ENCODE measurements at regions not wholly inside any gene's neighbourhood (a gene's known extent, or its start where the extent isn't known, plus 50 kb on each side); places are given as distances from the start of the nearest gene placed in this dataset.
"Not testable (repeated sequence)": the region's sequence is repeated elsewhere in the genome, so short reads cannot be mapped to it uniquely, and the experiment has no call there.

- Histone ChIP-seq H3K36me3 (ENCODE audit: low read depth) (no peaks in the 10 kb centered on the region), H3K9me3 (ENCODE audit: severe bottlenecking) (no peaks in the 10 kb centered on the region), H3K4me3 (ENCODE audit: severe bottlenecking) (no peak overlapping the region), H3K27ac (ENCODE audit: poor library complexity, severe bottlenecking) (no peak overlapping the region), H3K4me1 (ENCODE audit: insufficient read depth, poor library complexity, severe bottlenecking) (no peaks in the 10 kb centered on the region), H3K27me3 (ENCODE audit: insufficient read depth, poor library complexity, severe bottlenecking) (peaks cover 26% of the 10 kb centered on the region)
- no peak for ATAC-seq (ENCODE audit: low read depth)
- DNase-seq (ENCODE audit: low spot score) = no peak
- no peak for TF ChIP-seq CTCF (IDR thresholded peaks at IDR 0.05; ENCODE audit: poor library complexity, severe bottlenecking)
Measured at GRCh38 chr1:157218671-157219070, 80.5 kb upstream of the ETV3 start.

GRCh38 chr1:157217486-157217885, 79.3 kb upstream of the ETV3 start:
- Histone ChIP-seq H3K27ac (ENCODE audit: poor library complexity, severe bottlenecking) (no peak overlapping the region), H3K27me3 (ENCODE audit: insufficient read depth, poor library complexity, severe bottlenecking) (peaks cover 17% of the 10 kb centered on the region), H3K36me3 (ENCODE audit: low read depth) (no peaks in the 10 kb centered on the region), H3K9me3 (ENCODE audit: severe bottlenecking) (no peaks in the 10 kb centered on the region), H3K4me3 (ENCODE audit: severe bottlenecking) (no peak overlapping the region), H3K4me1 (ENCODE audit: insufficient read depth, poor library complexity, severe bottlenecking) (no peaks in the 10 kb centered on the region)
- DNase-seq (ENCODE audit: low spot score) (no peak), ATAC-seq (ENCODE audit: low read depth) (no peak)
- TF ChIP-seq CTCF (IDR thresholded peaks at IDR 0.05; ENCODE audit: poor library complexity, severe bottlenecking) = no peak

GRCh38 chr1:157213836-157214235, 75.6 kb upstream of the ETV3 start:
- H3K36me3 ChIP-seq (ENCODE audit: low read depth) = no peaks in the 10 kb centered on the region
- ATAC-seq (ENCODE audit: low read depth) (no peak), DNase-seq (ENCODE audit: low spot score) (no peak)
- no peak overlapping the region for H3K27ac ChIP-seq (ENCODE audit: poor library complexity, severe bottlenecking)
- H3K9me3 ChIP-seq (ENCODE audit: severe bottlenecking) = no peaks in the 10 kb centered on the region
- no peak for TF ChIP-seq CTCF (IDR thresholded peaks at IDR 0.05; ENCODE audit: poor library complexity, severe bottlenecking)
- H3K4me1 ChIP-seq (ENCODE audit: insufficient read depth, poor library complexity, severe bottlenecking) = no peaks in the 10 kb centered on the region
- H3K4me3 ChIP-seq (ENCODE audit: severe bottlenecking) = no peak overlapping the region
- peaks cover 19% of the 10 kb centered on the region for H3K27me3 ChIP-seq (ENCODE audit: insufficient read depth, poor library complexity, severe bottlenecking)

GRCh38 chr1:157209514-157209913, 71.3 kb upstream of the ETV3 start:
- Histone ChIP-seq H3K27me3 (ENCODE audit: insufficient read depth, poor library complexity, severe bottlenecking) (peaks cover 13% of the 10 kb centered on the region), H3K4me3 (ENCODE audit: severe bottlenecking) (no peak overlapping the region), H3K27ac (ENCODE audit: poor library complexity, severe bottlenecking) (no peak overlapping the region), H3K9me3 (ENCODE audit: severe bottlenecking) (no peaks in the 10 kb centered on the region), H3K4me1 (ENCODE audit: insufficient read depth, poor library complexity, severe bottlenecking) (no peaks in the 10 kb centered on the region), H3K36me3 (ENCODE audit: low read depth) (no peaks in the 10 kb centered on the region)
- no peak for ATAC-seq (ENCODE audit: low read depth)
- no peak for TF ChIP-seq CTCF (IDR thresholded peaks at IDR 0.05; ENCODE audit: poor library complexity, severe bottlenecking)
- no peak for DNase-seq (ENCODE audit: low spot score)

GRCh38 chr1:157205982-157206381, 67.8 kb upstream of the ETV3 start:
- not testable (repeated sequence) for DNase-seq (ENCODE audit: low spot score); H3K4me1 ChIP-seq (ENCODE audit: insufficient read depth, poor library complexity, severe bottlenecking); H3K27ac ChIP-seq (ENCODE audit: poor library complexity, severe bottlenecking); H3K4me3 ChIP-seq (ENCODE audit: severe bottlenecking); H3K9me3 ChIP-seq (ENCODE audit: severe bottlenecking); H3K36me3 ChIP-seq (ENCODE audit: low read depth); ATAC-seq (ENCODE audit: low read depth)
- peaks cover 11% of the 10 kb centered on the region for H3K27me3 ChIP-seq (ENCODE audit: insufficient read depth, poor library complexity, severe bottlenecking)

All from RWPE2 (cell line).